ENCODE measurements at regions not wholly inside any gene's neighbourhood (a gene's known extent, or its start where the extent isn't known, plus 50 kb on each side); places are given as distances from the start of the nearest gene placed in this dataset.

- Histone ChIP-seq H3K9me3 (no peaks in the 10 kb centered on the region), H3K4me1 (no peaks in the 10 kb centered on the region), H3K36me3 (no peaks in the 10 kb centered on the region), H3K4me3 (peak overlapping the region in 2 of 3 donors; percentile 3 to 30), H3K27me3 (no peaks in the 10 kb centered on the region), H3K27ac (peak overlapping the region; percentile 76 to 86)
- intact Hi-C loops (cut with DNase I; ENCODE audit: low total_unique reads): no loop called here
- no peak for DNase-seq (ENCODE audit: low spot score in 2 of 2)
- no peak for TF ChIP-seq CTCF (IDR thresholded peaks at IDR 0.05)
- TF ChIP-seq POLR2A (IDR thresholded peaks at IDR 0.05): no peak
- TF ChIP-seq POLR2AphosphoS5 (IDR thresholded peaks at IDR 0.05): no peak
Observed at GRCh38 chr9:73038089-73038509, 85.2 kb upstream of the ALDH1A1 start.

GRCh38 chr9:73037613-73038012 is 84.8 kb upstream of the ALDH1A1 start:
- no peak overlapping the region for H3K4me3 ChIP-seq
- DNase-seq (ENCODE audit: low spot score in 2 of 2): no peak
- no peaks in the 10 kb centered on the region for H3K27me3 ChIP-seq
- intact Hi-C loops (cut with DNase I; ENCODE audit: low total_unique reads): no loop called here
- no peaks in the 10 kb centered on the region for H3K9me3 ChIP-seq
- TF ChIP-seq CTCF (IDR thresholded peaks at IDR 0.05) (no peak), POLR2AphosphoS5 (IDR thresholded peaks at IDR 0.05) (no peak), POLR2A (IDR thresholded peaks at IDR 0.05) (no peak)
- H3K27ac ChIP-seq: peak overlapping the region in 1 of 2 donors; percentile 86
- H3K36me3 ChIP-seq: no peaks in the 10 kb centered on the region
- H3K4me1 ChIP-seq: no peaks in the 10 kb centered on the region

- intact Hi-C loops (cut with DNase I; ENCODE audit: low total_unique reads): no loop called here
- Histone ChIP-seq H3K4me1 (no peaks in the 10 kb centered on the region), H3K27ac (no peak overlapping the region), H3K9me3 (no peaks in the 10 kb centered on the region), H3K36me3 (no peaks in the 10 kb centered on the region), H3K27me3 (no peaks in the 10 kb centered on the region), H3K4me3 (no peak overlapping the region)
- DNase-seq (ENCODE audit: low spot score in 2 of 2): no peak
- TF ChIP-seq POLR2A (IDR thresholded peaks at IDR 0.05) (no peak), POLR2AphosphoS5 (IDR thresholded peaks at IDR 0.05) (no peak), CTCF (IDR thresholded peaks at IDR 0.05) (no peak)
Observed at GRCh38 chr9:73034962-73035361, 82.1 kb upstream of the ALDH1A1 start.

GRCh38 chr9:73031350-73031749 is 78.5 kb upstream of the ALDH1A1 start:
- Histone ChIP-seq H3K4me1 (no peaks in the 10 kb centered on the region), H3K36me3 (no peaks in the 10 kb centered on the region), H3K9me3 (no peaks in the 10 kb centered on the region), H3K27me3 (no peaks in the 10 kb centered on the region), H3K4me3 (no peak overlapping the region), H3K27ac (no peak overlapping the region)
- intact Hi-C loops (cut with DNase I; ENCODE audit: low total_unique reads): no loop called here
- DNase-seq (ENCODE audit: low spot score in 2 of 2): no peak
- TF ChIP-seq POLR2AphosphoS5 (IDR thresholded peaks at IDR 0.05): no peak
- no peak for TF ChIP-seq POLR2A (IDR thresholded peaks at IDR 0.05)
- TF ChIP-seq CTCF (IDR thresholded peaks at IDR 0.05): no peak

GRCh38 chr9:73030370-73031030 is 77.6 kb upstream of the ALDH1A1 start:
- no peaks in the 10 kb centered on the region for H3K4me1 ChIP-seq
- no peak overlapping the region for H3K4me3 ChIP-seq
- DNase-seq (ENCODE audit: low spot score in 2 of 2): no peak
- H3K27me3 ChIP-seq: no peaks in the 10 kb centered on the region
- H3K27ac ChIP-seq: peak overlapping the region in 1 of 2 donors; percentile 19
- intact Hi-C loops (cut with DNase I; ENCODE audit: low total_unique reads): no loop called here
- no peak for TF ChIP-seq POLR2AphosphoS5 (IDR thresholded peaks at IDR 0.05)
- TF ChIP-seq POLR2A (IDR thresholded peaks at IDR 0.05): no peak
- no peak for TF ChIP-seq CTCF (IDR thresholded peaks at IDR 0.05)
- H3K36me3 ChIP-seq: no peaks in the 10 kb centered on the region
- no peaks in the 10 kb centered on the region for H3K9me3 ChIP-seq
